A204.1 (cell line): ENCODE measurements at regions not wholly inside any gene's neighbourhood (a gene's known extent, or its start where the extent isn't known, plus 50 kb on each side); places are given as distances from the start of the nearest gene placed in this dataset.

Experiments used
- FAIRE-seq: peaks from 2 replicates; lab custom pipeline; 2012; peaks lifted over from hg19 to GRCh38; lab: Jason Lieb, UNC

- FAIRE-seq, result no peak
Observed at GRCh38 chr1:170316270-170316669, 170.5 kb downstream of the NTMT2 start.

GRCh38 chr1:170318141-170318540 is 172.4 kb downstream of the NTMT2 start:
- no peak for FAIRE-seq

DNA sequence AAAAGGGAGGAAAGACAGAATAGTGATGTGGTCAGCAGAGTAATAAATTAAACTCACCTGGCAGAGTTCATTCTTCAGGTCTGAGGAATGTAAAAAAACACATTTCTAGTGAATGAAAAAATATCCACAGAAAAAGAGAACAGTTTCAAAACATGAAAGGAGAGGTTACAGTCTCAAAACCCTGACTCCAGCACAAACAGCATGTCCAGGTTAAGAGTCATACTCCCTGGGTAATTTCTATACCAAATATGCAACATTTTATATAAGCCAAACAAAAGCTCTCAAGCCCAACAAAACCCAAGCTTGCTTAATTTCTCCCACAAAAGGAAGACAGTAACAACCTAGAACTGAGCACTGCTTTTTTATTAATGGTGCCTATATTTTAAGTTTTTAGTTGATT is 173.0 kb downstream of the NTMT2 start:
- FAIRE-seq, result no peak

DNA sequence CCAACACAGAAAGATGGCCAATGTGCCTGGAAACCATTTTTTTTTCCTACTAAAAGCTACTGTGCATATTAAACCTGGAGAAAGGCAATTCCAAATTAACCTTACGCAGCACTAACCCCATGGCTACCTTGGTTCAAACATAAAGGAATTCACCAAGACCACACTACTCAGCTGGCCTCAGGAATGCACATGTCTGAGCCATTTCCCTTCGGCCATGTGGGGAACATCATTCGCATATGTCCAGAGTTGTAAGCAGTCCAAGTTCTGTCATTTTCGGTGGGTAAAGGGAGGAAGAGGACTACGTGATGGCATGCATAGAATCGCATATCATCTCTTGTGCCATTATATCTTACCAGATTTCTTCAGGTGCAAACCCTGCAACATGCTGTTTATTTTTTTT is 175.4 kb downstream of the NTMT2 start:
- FAIRE-seq, result no peak

GRCh38 chr1:170326186-170326585 is 180.4 kb downstream of the NTMT2 start:
- FAIRE-seq, result no peak

DNA sequence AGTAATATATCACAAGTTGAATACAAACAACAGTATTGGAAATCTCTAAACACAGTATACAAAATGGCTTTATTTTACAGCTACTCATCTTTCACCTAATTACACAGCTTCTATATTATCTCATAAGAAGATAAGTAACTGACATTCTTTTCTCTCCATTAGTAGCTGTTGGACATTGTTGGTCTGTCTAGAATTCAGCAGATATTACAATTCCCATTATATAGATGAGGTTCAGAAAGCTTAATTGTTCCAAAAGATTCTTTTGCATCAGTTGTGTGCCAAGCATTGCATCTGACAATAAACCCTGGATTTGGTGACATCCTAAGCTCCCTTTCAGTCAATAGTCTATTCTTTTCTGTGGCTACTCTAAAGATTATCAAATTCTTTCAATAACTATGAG is 187.0 kb downstream of the NTMT2 start:
- FAIRE-seq, result no peak

GRCh38 chr1:170337413-170337994 is 191.7 kb downstream of the NTMT2 start:
- FAIRE-seq, result no peak

DNA sequence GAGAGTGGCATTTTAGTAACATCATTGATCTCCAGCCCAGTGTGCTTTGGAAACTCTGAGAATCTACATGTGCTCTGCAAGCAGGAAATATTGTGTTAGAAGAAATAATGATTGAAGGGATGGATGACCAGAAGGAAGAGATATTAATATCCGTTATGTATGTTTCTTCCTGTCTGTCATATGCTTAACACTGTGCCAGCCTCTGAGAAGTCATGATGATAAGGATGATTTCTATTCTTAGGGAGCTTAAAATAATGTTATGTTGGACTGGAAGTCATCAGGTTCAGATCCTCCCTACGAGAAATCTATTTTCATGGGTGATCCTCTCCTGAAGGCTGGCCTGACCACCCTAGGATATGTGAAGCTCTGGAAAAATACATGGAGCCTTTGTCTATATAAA is 192.4 kb upstream of the GORAB start:
- no peak for FAIRE-seq

- no peak for FAIRE-seq
Observed at GRCh38 chr1:170340308-170340707, 191.7 kb upstream of the GORAB start.

DNA sequence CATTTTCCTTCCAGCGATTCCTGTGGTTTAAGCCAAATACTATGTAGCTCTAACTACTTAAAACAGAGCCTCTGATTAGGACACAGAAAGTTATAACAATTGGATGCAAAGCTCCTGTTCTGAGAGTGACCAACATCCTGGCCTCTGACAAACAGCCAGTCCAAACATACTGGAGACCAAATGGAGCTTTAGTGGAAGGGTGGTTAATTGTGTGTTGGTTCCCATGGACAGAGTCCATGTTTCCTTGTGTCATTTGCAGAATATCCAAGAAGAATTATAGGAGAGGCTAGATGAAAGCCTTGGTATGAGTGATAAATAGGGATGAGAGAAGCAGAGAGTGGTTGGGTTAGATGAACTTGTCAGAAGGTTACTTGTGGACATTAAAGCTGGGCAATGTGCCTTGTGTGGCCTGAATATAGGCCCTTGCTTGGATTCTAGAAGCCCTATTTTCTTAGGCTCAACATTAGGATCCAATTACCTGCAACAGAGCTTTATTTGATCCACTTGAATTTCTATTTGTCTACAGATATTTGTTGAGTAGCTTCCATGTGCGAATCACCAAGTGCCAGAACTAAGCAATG is 180.5 kb upstream of the GORAB start:
- FAIRE-seq, result no peak

DNA sequence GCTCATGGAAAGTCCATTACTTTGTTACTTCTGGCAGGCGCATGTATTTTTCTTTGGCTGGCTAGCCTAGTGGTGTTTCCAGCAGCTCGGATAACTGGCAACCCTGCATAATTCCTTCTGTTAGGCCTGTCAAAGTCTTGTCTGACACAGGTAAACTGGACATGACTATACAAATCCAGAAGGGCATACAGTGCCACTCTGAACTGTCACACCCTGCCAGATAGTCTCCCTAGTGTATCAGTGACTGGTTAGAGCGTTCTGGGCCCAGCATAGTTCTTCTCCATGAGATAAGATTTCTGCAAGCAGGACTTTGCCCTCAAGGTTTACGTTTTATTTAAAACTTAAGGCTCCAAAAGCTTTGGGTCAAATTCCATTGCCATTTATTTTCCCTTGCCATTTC is 177.7 kb upstream of the GORAB start:
- no peak for FAIRE-seq

GRCh38 chr1:170354690-170355089 is 177.3 kb upstream of the GORAB start:
- FAIRE-seq, result no peak

- no peak for FAIRE-seq
Observed at GRCh38 chr1:170355267-170355801, 176.6 kb upstream of the GORAB start.

GRCh38 chr1:170356585-170356984 is 175.4 kb upstream of the GORAB start:
- FAIRE-seq, result no peak

DNA sequence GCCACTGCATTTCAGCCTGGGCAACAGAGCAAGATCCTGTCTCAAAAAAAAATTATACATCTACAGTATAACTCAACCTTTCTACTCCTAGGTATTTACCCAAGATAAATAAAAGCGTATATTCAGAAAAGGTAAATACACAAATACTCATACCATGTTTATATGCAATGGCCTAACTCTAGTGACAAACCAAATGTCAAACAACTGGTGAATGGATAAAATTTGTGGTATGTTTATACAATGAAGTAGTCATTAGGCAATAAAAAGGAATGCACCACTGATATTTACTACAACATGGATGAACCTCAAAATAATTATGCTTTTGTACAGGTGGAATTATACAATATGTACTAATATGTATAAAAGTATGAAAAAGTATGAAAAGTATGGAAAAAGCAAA is 174.2 kb upstream of the GORAB start:
- no peak for FAIRE-seq

GRCh38 chr1:170360601-170361000 is 171.4 kb upstream of the GORAB start:
- FAIRE-seq, result no peak

DNA sequence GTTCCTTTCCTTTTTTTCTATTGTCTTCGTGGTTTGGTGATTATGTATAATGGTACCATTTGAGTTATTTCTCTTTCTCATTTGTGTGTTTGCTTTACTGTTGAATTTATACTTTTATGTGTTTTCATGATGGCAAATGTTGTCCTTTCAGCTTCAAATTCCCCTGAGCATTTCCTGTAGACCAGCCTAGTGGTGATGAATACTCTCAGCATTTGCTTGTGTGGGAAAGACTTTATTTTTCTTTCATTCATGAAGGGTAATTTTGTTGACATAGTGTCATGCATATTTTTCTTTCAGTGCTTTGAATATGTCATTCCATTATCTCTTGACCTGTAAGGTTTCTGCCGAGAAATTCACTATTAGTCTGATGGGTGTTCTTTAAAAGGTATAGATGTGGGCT is 166.6 kb upstream of the GORAB start:
- FAIRE-seq, result no peak

DNA sequence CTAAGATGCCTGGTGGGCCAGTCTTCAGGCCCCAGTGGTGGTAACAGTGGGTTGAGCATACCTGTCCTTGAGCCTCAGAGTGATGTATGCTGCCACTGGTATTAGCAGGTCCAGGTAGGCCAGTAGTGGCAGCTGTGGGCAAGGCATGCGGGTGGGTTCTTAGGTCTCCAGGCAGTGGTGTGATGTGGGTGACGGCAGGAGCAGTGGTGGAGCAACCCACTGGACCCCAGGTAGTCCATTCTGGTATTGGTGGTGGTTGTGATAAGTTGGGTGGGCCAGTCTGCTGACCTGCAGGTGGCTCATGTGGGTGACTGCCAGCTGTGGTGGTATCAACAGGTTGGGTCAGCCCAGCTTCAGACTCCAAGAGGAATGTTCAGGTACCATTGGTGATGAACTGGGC is 165.0 kb upstream of the GORAB start:
- FAIRE-seq, result no peak

- no peak for FAIRE-seq
Observed at GRCh38 chr1:170367615-170368014, 164.4 kb upstream of the GORAB start.

DNA sequence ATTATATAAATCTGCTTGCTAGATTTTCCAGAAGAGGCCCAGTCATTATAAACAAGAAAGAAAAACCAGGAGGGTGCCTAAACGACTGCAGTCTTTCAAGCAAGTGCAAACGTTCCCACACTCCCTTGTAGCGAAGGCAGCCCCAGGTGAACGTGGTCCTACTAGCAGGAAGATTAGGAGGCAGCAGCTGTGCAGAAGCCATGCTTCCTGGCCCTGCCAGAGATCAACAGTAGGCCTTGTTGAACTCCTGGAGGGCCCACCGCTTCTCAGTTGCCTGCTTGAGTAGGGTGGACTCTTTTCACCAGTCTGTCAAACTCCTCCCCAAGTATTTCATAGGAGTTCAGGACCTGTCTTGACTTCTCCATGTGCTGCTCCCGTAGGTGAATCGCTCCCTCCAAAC is 163.0 kb upstream of the GORAB start:
- no peak for FAIRE-seq

GRCh38 chr1:170369417-170369816 is 162.5 kb upstream of the GORAB start:
- no peak for FAIRE-seq

DNA sequence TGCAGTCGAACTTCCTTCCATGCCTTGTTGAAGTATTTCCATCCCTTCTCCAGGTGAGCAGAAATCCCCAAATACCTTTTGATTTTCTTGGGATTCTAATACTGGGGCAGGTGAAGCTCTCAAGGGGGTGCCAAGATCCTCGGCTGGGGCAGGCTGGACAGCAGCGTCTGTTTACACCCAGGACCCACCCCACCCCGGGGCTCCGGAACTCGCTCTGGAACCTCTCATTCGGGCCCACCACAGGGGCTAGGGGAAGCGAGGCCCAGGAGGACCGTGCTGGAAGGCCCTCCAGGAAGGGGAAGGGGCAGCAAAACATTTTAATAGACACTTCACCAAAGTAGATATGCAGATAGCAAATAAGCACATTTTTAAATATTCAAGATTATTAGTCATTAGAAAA is 161.9 kb upstream of the GORAB start:
- no peak for FAIRE-seq

- FAIRE-seq, result no peak
Observed at GRCh38 chr1:170375082-170375723, 156.8 kb upstream of the GORAB start.

- no peak for FAIRE-seq
Observed at GRCh38 chr1:170376801-170377385, 155.1 kb upstream of the GORAB start.
